Central memory CD8-positive, alpha-beta T cell (primary cell): ENCODE measurements at regions not wholly inside any gene's neighbourhood (a gene's known extent, or its start where the extent isn't known, plus 50 kb on each side); places are given as distances from the start of the nearest gene placed in this dataset.

Source experiments
- ATAC-seq: fragments of 150-1000 bp; cut with Tn5 transposase; replicated peaks from 2 replicates; pipeline ENCODE4 v1.10.0; 2022; ENCODE audit warnings: mild to moderate bottlenecking, moderate FRiP score, moderate number of reproducible peaks; ENCODE audit not compliant: poor library complexity, severe bottlenecking; ENCODE audit errors: extremely low read depth
- DNase-seq, 2 donors: peaks; one replicate each; pipeline ENCODE4 v3.0.0; 2021; ENCODE audit warnings: low spot score in 2 of 2
- H3K27ac Mint-ChIP-seq: one replicate; pipeline ENCODE4 v1.8.0; 2022; ENCODE audit warnings: low read depth, mild to moderate bottlenecking, moderate library complexity, mixed read lengths
- H3K27me3 Mint-ChIP-seq: one replicate; pipeline ENCODE4 v1.8.0; 2022; ENCODE audit warnings: mixed read lengths
- H3K36me3 Mint-ChIP-seq: one replicate; pipeline ENCODE4 v1.8.0; 2022; ENCODE audit warnings: mild to moderate bottlenecking, moderate library complexity, mixed read lengths; ENCODE audit not compliant: insufficient read depth
- H3K4me1 Mint-ChIP-seq: one replicate; pipeline ENCODE4 v1.8.0; 2022; ENCODE audit warnings: mixed read lengths
- H3K4me3 Mint-ChIP-seq: one replicate; pipeline ENCODE4 v1.8.0; 2022; ENCODE audit warnings: mild to moderate bottlenecking, moderate library complexity, mixed read lengths
- H3K9me3 Mint-ChIP-seq: one replicate; pipeline ENCODE4 v1.8.0; 2022; ENCODE audit warnings: mixed read lengths

- DNase-seq (no peak), ATAC-seq (no peak)
- no peak overlapping the region for H3K4me3 Mint-ChIP-seq
- no peaks in the 10 kb centered on the region for H3K9me3 Mint-ChIP-seq
- no peak overlapping the region for H3K27ac Mint-ChIP-seq
- peaks cover 29% of the 10 kb centered on the region for H3K27me3 Mint-ChIP-seq
- no peaks in the 10 kb centered on the region for H3K4me1 Mint-ChIP-seq
- H3K36me3 Mint-ChIP-seq = peaks cover 2% of the 10 kb centered on the region
These were observed 52.9 kb upstream of the JDP2 start for GRCh38 chr14:75374911-75375310.

- no peaks in the 10 kb centered on the region for H3K4me1 Mint-ChIP-seq
- no peaks in the 10 kb centered on the region for H3K9me3 Mint-ChIP-seq
- no peak overlapping the region for H3K27ac Mint-ChIP-seq
These were observed 51.8 kb upstream of the JDP2 start for GRCh38 chr14:75375983-75376382.

More at GRCh38 chr14:75375983-75376382, 51.8 kb upstream of the JDP2 start:
- DNase-seq = no peak
- peaks cover 29% of the 10 kb centered on the region for H3K27me3 Mint-ChIP-seq
- no peak overlapping the region for H3K4me3 Mint-ChIP-seq
- ATAC-seq = no peak
- H3K36me3 Mint-ChIP-seq = peaks cover 2% of the 10 kb centered on the region
